H1 (cell line): ENCODE measurements at regions not wholly inside any gene's neighbourhood (a gene's known extent, or its start where the extent isn't known, plus 50 kb on each side); places are given as distances from the start of the nearest gene placed in this dataset.

Experiments used
- CTCF ChIA-PET: fragments of 300-600 bp; sonication (Branson Sonifier 250); formaldehyde crosslinking; loops from one replicate; lab custom pipeline; 2021; ENCODE audit not compliant: partially characterized antibody; lab: Charles Lee
- POLR2A ChIA-PET: fragments of 300-600 bp; sonication (Branson Sonifier 250); formaldehyde crosslinking; loops from one replicate; lab custom pipeline; 2021; ENCODE audit warnings: inconsistent platforms; ENCODE audit not compliant: partially characterized antibody; lab: Charles Lee
- DNase-seq, 2 experiments: peaks; one replicate each; pipeline versions ENCODE4 v3.0.0 to v3.0.0-alpha.2; 2010 to 2022; ENCODE audit warnings: low spot score in 2 of 2, low read depth in 1 of 2, mixed read lengths in 1 of 2
- FAIRE-seq: peaks from 2 replicates; lab custom pipeline; 2011; peaks lifted over from hg19 to GRCh38; lab: Jason Lieb, UNC
- H2AFZ ChIP-seq: 2 replicates; pipeline ENCODE4 v1.8.1; 2012; ENCODE audit warnings: low read length, inconsistent platforms
- H2AK5ac ChIP-seq: 2 replicates; pipeline ENCODE4 v1.6.1; 2013; ENCODE audit warnings: low read depth, low read length
- H2BK120ac ChIP-seq: replicated peaks from 2 replicates; pipeline ENCODE3; 2013; ENCODE audit warnings: low read depth, low read length, inconsistent platforms
- H2BK12ac ChIP-seq: 2 replicates; pipeline ENCODE4 v1.6.1; 2013; ENCODE audit warnings: low read depth, low read length
- H2BK15ac ChIP-seq: 2 replicates; pipeline ENCODE4 v1.6.1; 2013; ENCODE audit warnings: low read length
- H2BK20ac ChIP-seq: 2 replicates; pipeline ENCODE4 v1.6.1; 2013; ENCODE audit warnings: low read length
- H2BK5ac ChIP-seq: 2 replicates; pipeline ENCODE4 v1.6.1; 2013; ENCODE audit warnings: low read depth, low read length
- H3K14ac ChIP-seq: 2 replicates; pipeline ENCODE4 v1.6.1; 2013; ENCODE audit warnings: inconsistent platforms; ENCODE audit not compliant: insufficient read length
- H3K18ac ChIP-seq: 2 replicates; pipeline ENCODE4 v1.6.1; 2013; ENCODE audit warnings: low read length; ENCODE audit errors: extremely low read depth
- H3K23ac ChIP-seq: 2 replicates; pipeline ENCODE4 v1.6.1; 2013; ENCODE audit warnings: inconsistent platforms; ENCODE audit not compliant: insufficient read length
- H3K23me2 ChIP-seq: 2 replicates; pipeline ENCODE4 v1.6.1; 2013; ENCODE audit warnings: low read depth, low read length
- H3K27ac ChIP-seq: 2 replicates; pipeline ENCODE4 v1.6.1; 2011; ENCODE audit warnings: low read depth, low read length, inconsistent platforms
- H3K27me3 ChIP-seq, 4 experiments: replicated peaks in 1 of 4; 1 replicate in 1 of 4; 2 replicates in 3 of 4; pipeline versions ENCODE4 v1.6.1 to v1.8.1; 2011 to 2013; ENCODE audit warnings: low read length in 3 of 4, mild to moderate bottlenecking in 3 of 4, inconsistent platforms in 2 of 4, mixed read lengths in 2 of 4, moderate library complexity in 1 of 4; ENCODE audit not compliant: control insufficient read depth in 3 of 4, insufficient read depth in 3 of 4; ENCODE audit errors: extremely low read depth in 1 of 4
- H3K36me3 ChIP-seq, 4 experiments: 2 replicates each; pipeline versions ENCODE4 v1.6.1 to v1.8.1; 2011 to 2013; ENCODE audit warnings: mild to moderate bottlenecking in 4 of 4, low read length in 3 of 4, moderate library complexity in 2 of 4, control low read depth in 1 of 4, inconsistent platforms in 1 of 4; ENCODE audit not compliant: insufficient read depth in 4 of 4, control insufficient read depth in 2 of 4
- H3K4ac ChIP-seq: replicated peaks from 2 replicates; pipeline ENCODE3; 2013; ENCODE audit warnings: low read length, low read depth, mixed read lengths, inconsistent platforms; ENCODE audit not compliant: insufficient read length
- H3K4me1 ChIP-seq, 4 experiments: replicated peaks in 1 of 4; 1 replicate in 1 of 4; 2 replicates in 3 of 4; pipeline versions ENCODE4 v1.6.1 to v1.8.1; 2011 to 2013; ENCODE audit warnings: low read length in 3 of 4, inconsistent platforms in 2 of 4, mixed read lengths in 1 of 4; ENCODE audit not compliant: insufficient read depth in 4 of 4, control insufficient read depth in 3 of 4
- H3K4me2 ChIP-seq, 2 experiments: 2 replicates each; pipeline versions ENCODE4 v1.6.1 to v1.8.1; 2011 to 2013; ENCODE audit warnings: low read depth in 2 of 2, low read length in 2 of 2, control low read depth in 1 of 2, inconsistent platforms in 1 of 2, mild to moderate bottlenecking in 1 of 2; ENCODE audit not compliant: insufficient read depth in 1 of 2
- H3K4me3 ChIP-seq, 4 experiments: fragments of 200-600, 300-600 bp in 1 of 4; sonication (generic), shearing (Covaris generic), sonication (Bioruptor Twin) in 1 of 4; 2 replicates each; pipeline versions ENCODE4 v1.5.1 to v1.8.1; 2011 to 2016; ENCODE audit warnings: low read length in 4 of 4, low read depth in 3 of 4, control low read depth in 2 of 4, inconsistent platforms in 2 of 4, mild to moderate bottlenecking in 2 of 4, mixed read lengths in 1 of 4, moderate library complexity in 1 of 4; ENCODE audit not compliant: insufficient read depth in 2 of 4; ENCODE audit errors: extremely low read depth in 1 of 4
- H3K56ac ChIP-seq: replicated peaks from 2 replicates; pipeline ENCODE3; 2013; ENCODE audit warnings: low read depth, mild to moderate bottlenecking, mixed read lengths, low read length, inconsistent platforms; ENCODE audit not compliant: insufficient read length
- H3K79me1 ChIP-seq: 2 replicates; pipeline ENCODE4 v1.6.1; 2013; ENCODE audit warnings: low read depth, low read length, control low read depth
- H3K79me2 ChIP-seq, 2 experiments: 2 replicates each; pipeline versions ENCODE4 v1.6.1 to v1.8.1; 2012 to 2013; ENCODE audit warnings: low read length in 2 of 2, mild to moderate bottlenecking in 2 of 2, inconsistent platforms in 1 of 2; ENCODE audit not compliant: insufficient read depth in 2 of 2, control insufficient read depth in 1 of 2
- H3K9ac ChIP-seq, 4 experiments: replicated peaks in 1 of 4; 1 replicate in 1 of 4; 2 replicates in 3 of 4; pipeline versions ENCODE4 v1.6.1 to v1.8.1; 2011 to 2013; ENCODE audit warnings: low read depth in 3 of 4, low read length in 3 of 4, control low read depth in 2 of 4, mild to moderate bottlenecking in 2 of 4, moderate library complexity in 2 of 4, inconsistent platforms in 1 of 4; ENCODE audit errors: extremely low read depth in 1 of 4
- H3K9me3 ChIP-seq, 2 experiments: 2 replicates each; pipeline versions ENCODE4 v1.6.1 to v1.8.1; 2012 to 2013; ENCODE audit warnings: mild to moderate bottlenecking in 2 of 2, moderate library complexity in 2 of 2, control low read depth in 1 of 2, inconsistent platforms in 1 of 2, low read depth in 1 of 2, low read length in 1 of 2, mixed read lengths in 1 of 2; ENCODE audit not compliant: insufficient read depth in 2 of 2
- H4K20me1 ChIP-seq, 2 experiments: replicated peaks in 1 of 2; 2 replicates each; pipeline versions ENCODE3 to v1.8.1; 2011 to 2013; ENCODE audit warnings: inconsistent platforms in 2 of 2, low read length in 2 of 2, mild to moderate bottlenecking in 1 of 2; ENCODE audit not compliant: insufficient read depth in 2 of 2, control insufficient read depth in 1 of 2
- H4K5ac ChIP-seq: 2 replicates; pipeline ENCODE4 v1.6.1; 2013; ENCODE audit warnings: low read length, low read depth, mixed read lengths, inconsistent platforms; ENCODE audit not compliant: insufficient read length
- H4K8ac ChIP-seq: 2 replicates; pipeline ENCODE4 v1.8.0; 2013; ENCODE audit warnings: mild to moderate bottlenecking, moderate library complexity, low read length, inconsistent platforms; ENCODE audit not compliant: insufficient read depth; ENCODE audit errors: extremely low read depth
- H4K91ac ChIP-seq: replicated peaks from 2 replicates; pipeline ENCODE3; 2013; ENCODE audit warnings: low read length, mixed read lengths, inconsistent platforms; ENCODE audit not compliant: insufficient read length
- CBX8 ChIP-seq: fragments of 300-800, 300-1000 bp; sonication (generic); IDR thresholded peaks from 2 replicates; pipeline ENCODE4 v1.7.1; 2016; ENCODE audit warnings: low read depth, low read length, borderline replicate concordance
- EGR1 ChIP-seq: IDR thresholded peaks from 2 replicates; pipeline ENCODE4 v1.6.1; 2011; ENCODE audit warnings: low read depth, low read length, borderline replicate concordance
- RFX5 ChIP-seq: IDR thresholded peaks from 2 replicates; pipeline ENCODE4 v1.6.1; 2011; ENCODE audit warnings: low read depth, low read length, improper control_type of control experiment, borderline replicate concordance
- RNF2 ChIP-seq: fragments of 200-900, 300-1000 bp; sonication (generic); IDR thresholded peaks from 2 replicates; pipeline ENCODE4 v1.7.1; 2016; ENCODE audit warnings: borderline replicate concordance, low read depth, mild to moderate bottlenecking, antibody characterized with exemption, low read length; ENCODE audit not compliant: poor library complexity, severe bottlenecking; ENCODE audit errors: missing control alignments
- WGBS, 2 experiments: shearing (Covaris generic) in 1 of 2; methylation state at CpG; one replicate each; pipeline versions ENCODE4 v1.1.6 to v1.1.7; 2013 to 2015; ENCODE audit warnings: low lambda C conversion rate in 2 of 2, mixed read lengths in 2 of 2, inconsistent platforms in 1 of 2, low coverage in 1 of 2, missing lambda C conversion rate in 1 of 2; ENCODE audit not compliant: insufficient replicate concordance in 2 of 2, insufficient coverage in 1 of 2, insufficient read length in 1 of 2; ENCODE audit errors: extremely low coverage in 1 of 2, missing lambda C conversion rate in 1 of 2; 5-methylcytosine and 5-hydroxymethylcytosine counted together

DNA sequence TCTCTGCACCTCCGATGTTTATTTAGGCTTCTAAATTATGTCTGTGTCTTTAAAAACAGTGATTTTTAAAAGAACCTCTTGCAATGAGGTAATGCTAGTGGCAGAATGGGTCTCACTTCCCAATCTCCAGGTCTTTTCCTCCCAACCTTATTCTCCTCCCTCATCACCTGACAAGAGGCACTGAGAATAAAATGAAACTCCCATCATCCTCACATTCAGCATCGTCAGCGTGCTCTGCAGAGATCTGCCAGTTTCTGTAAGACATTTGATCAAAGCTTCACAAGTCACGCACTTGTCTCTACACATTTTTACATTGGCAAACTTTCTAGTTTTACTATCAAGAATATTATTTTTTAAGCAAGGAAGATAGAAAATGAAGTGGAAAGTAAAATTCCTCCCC is 420.5 kb downstream of the GABRB3 start:
- Histone ChIP-seq H2BK12ac (no peak overlapping the region; the same call in 1 of the 2 replicates), H4K5ac (no peak overlapping the region), H3K9ac (no peak overlapping the region), H2AK5ac (no peak overlapping the region), H2BK20ac (no peak overlapping the region), H2BK120ac (no peak overlapping the region), H2BK5ac (no peak overlapping the region), H3K56ac (no peak overlapping the region), H3K79me2 (no peaks in the 10 kb centered on the region), H3K36me3 (no peaks in the 10 kb centered on the region), H2BK15ac (0 out of 2 replicates have a peak overlapping the region, but pooled peaks have one; percentile 6), H3K18ac (no peak overlapping the region), H4K8ac (no peak overlapping the region), H3K79me1 (no peaks in the 10 kb centered on the region), H3K14ac (no peak overlapping the region), H3K27me3 (no peaks in the 10 kb centered on the region), H3K23me2 (no peaks in the 10 kb centered on the region; the same call in 1 of the 2 replicates), H3K4ac (no peak overlapping the region), H3K9me3 (peaks cover under 1 to 6% of the 10 kb centered on the region in 2 experiments; a peak in 2 of 4 replicates), H4K91ac (no peak overlapping the region), H3K4me1 (no peaks in the 10 kb centered on the region; a peak in 1 of 7 replicates), H3K4me3 (no peak overlapping the region), H3K4me2 (no peak overlapping the region), H2AFZ (no peak overlapping the region), H3K23ac (no peak overlapping the region), H4K20me1 (no peaks in the 10 kb centered on the region), H3K27ac (no peak overlapping the region)
- ChIA-PET POLR2A (no interaction called here), CTCF (interaction anchor here (0.8 to 1.9 kb wide), 10 partner anchors 12 to 257 kb away, joined by 3 to 6 read pairs (median 4); no protein-coding TSS in a partner anchor)
- no peak for TF ChIP-seq EGR1
- no peak for TF ChIP-seq RFX5
- no peak for TF ChIP-seq RNF2
- TF ChIP-seq CBX8, result no peak
- FAIRE-seq (no peak), DNase-seq (no peak)
- WGBS, 2 experiments, result 89% methylated on average over 4 of the region's 4 CpGs; no CpG with 5 or more reads in 1 of the 2 experiments
